ENCODE measurements at regions not wholly inside any gene's neighbourhood (a gene's known extent, or its start where the extent isn't known, plus 50 kb on each side); places are given as distances from the start of the nearest gene placed in this dataset.

- no peak for DNase-seq
Measured at GRCh38 chr15:96093063-96093462, 237.4 kb upstream of the NR2F2 start.

GRCh38 chr15:96097661-96098060 lies 232.8 kb upstream of the NR2F2 start:
- no peak for DNase-seq

DNA sequence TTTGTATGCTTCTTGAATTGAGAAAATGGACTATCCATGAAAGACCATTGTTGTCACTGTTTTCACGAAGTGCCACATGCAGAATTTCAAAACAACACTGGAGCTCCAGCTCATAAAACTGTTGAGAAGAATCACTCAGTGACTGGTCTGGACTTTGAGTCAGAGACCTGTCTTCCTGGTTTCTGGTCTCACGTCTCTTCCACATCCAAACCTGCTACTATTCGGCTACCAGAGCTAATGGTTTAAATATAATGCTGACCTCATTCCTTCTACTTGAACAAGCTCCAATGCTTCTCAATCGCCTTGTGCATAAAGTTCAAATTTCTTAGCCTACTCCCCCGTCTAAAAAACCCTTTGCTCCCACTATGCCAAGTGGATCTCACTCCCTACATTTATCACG lies 227.9 kb upstream of the NR2F2 start:
- DNase-seq: no peak

GRCh38 chr15:96106181-96106580 lies 224.3 kb upstream of the NR2F2 start:
- no peak for DNase-seq

GRCh38 chr15:96106628-96107027 lies 223.9 kb upstream of the NR2F2 start:
- DNase-seq: no peak

DNA sequence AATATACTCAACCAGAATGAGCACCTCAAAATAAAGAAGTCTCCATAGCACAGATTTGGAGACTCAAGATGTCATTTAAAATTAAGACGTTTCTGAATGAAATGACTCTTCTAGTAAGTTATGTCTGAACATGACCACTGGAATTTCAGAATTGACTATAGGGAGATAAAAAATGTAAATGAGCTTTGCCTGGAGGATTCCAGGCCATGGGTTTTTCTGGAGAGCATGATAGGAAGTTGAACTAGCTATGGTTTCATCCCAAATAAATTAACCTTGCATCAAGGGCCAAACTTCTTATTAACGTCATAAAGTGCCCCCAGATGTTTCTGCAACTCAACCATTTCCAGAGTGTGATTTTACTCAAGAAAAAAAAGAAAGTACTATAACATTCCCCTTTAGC lies 222.6 kb upstream of the NR2F2 start:
- DNase-seq: no peak

- no peak for DNase-seq
Measured at GRCh38 chr15:96108405-96108804, 222.1 kb upstream of the NR2F2 start.

- DNase-seq: no peak
Measured at GRCh38 chr15:96109820-96110219, 220.7 kb upstream of the NR2F2 start.

DNA sequence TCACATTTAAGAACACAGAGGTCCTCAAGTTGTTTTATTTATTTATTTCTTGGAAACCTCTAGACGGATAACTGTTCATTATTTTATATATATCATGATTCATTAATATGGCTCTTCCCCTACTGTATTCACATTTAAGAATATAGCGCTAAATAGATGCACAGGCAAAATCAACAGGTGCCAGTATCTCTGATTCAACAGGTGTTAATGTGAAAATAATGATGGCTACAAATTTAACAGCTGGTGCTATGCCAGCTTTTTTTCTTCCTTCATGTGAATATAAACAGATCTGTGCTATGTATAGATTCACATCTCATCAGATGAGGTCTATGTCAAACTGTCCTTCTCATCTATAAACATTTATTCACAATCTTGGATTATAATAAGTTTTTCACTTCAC lies 218.5 kb upstream of the NR2F2 start:
- no peak for DNase-seq

- DNase-seq: no peak
Measured at GRCh38 chr15:96115642-96116041, 214.9 kb upstream of the NR2F2 start.

DNA sequence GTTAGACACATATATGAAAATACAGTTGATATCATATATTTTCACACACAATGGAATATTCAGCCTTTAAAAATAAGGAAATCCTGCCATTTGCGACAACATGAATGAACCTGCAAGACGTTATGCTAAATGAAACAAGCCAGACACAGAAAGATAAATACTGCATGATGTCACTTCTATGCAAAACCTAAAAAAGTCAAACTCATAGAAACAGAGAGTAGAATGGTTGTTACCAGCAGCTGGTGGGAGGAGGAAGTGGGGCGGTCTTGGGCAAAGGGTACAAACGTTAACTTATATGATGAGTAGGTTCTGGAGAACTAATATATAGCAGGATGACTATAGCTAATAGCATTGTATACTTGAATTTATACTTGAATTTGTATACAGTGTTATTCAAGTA lies 213.2 kb upstream of the NR2F2 start:
- DNase-seq: no peak

DNA sequence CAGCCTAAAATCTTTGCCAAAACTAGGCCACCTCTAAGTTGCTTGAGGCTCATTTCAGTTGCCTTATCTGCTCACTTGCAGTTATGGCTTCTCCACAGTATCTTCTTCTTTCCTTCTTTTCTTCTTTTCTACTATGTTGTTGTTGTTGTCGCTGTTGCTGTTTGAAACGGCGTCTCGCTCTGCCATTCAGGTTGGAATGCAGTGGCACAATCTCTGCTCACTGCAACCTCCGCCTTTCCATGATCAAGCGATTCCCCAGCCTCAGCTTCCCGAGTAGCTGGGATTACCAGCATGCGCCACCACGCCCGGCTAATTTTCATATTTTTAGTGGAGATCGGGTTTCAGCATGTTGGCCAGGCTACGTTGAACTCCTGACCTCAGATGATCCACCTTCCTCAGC lies 210.8 kb upstream of the NR2F2 start:
- DNase-seq: no peak

- no peak for DNase-seq
Measured at GRCh38 chr15:96121086-96121920, 209.2 kb upstream of the NR2F2 start.

GRCh38 chr15:96122077-96123027 lies 208.1 kb upstream of the NR2F2 start:
- DNase-seq: no peak

- DNase-seq: no peak
Measured at GRCh38 chr15:96123028-96123400, 207.5 kb upstream of the NR2F2 start.

- no peak for DNase-seq
Measured at GRCh38 chr15:96123630-96124187, 206.8 kb upstream of the NR2F2 start.

- DNase-seq: no peak
Measured at GRCh38 chr15:96124436-96124835, 206.1 kb upstream of the NR2F2 start.

GRCh38 chr15:96125721-96126415 lies 204.6 kb upstream of the NR2F2 start:
- DNase-seq: no peak

DNA sequence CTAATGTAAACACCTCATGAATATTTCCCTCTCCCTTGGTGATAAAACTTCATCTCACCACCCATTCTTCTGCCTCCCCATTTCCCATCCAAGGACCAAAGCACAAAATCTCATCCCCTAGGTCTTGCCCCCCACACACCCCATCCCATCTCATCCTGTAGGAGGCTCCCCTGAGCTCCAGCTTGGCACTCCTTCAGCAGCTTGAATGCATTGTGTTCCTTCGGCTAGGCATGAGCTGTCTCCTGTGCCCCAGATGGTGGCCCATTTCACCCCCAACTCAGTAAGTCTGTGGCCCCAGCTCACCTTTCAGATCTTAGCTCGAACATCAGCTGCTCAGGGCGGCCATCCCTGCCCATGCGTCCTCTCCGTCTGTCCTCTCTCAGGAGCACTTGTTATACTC lies 203.6 kb upstream of the NR2F2 start:
- DNase-seq: no peak

DNA sequence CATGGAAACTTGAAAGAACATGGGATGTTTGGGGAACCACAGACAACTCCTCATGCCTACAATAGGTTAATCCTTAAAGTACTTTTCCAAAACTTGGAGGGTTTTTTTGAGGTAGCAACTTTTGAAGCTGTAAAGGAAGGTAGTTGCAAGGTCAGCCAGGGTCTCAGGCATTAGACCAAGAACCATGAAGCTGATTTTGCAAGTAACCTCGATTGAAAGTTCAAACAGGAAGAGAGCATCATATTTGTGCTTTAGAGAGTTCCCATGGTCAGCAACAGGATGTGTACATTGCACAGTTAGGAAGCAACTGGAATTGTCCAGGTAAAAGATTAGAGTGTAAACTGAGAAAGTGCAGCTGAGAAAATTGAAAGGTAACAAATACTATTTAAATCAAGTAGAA lies 199.8 kb upstream of the NR2F2 start:
- no peak for DNase-seq

DNA sequence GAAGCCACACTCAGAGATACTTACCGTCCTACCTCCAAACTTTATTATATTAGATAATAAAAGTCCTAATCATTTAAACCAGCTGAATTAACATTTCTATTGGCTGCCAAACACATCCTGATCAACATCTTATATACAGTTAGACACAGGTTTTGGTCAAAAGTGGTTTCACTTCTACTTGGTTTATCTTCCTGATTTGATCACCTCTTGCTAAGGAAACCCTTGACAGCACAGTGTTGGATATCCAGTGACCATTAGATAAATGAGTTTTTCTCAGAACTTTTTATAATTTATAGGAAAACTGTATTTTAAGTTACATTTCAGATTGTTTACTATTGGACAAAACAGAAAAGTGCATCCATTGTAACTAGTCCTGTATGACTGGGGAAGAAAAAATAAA lies 198.4 kb upstream of the NR2F2 start:
- DNase-seq: no peak

DNA sequence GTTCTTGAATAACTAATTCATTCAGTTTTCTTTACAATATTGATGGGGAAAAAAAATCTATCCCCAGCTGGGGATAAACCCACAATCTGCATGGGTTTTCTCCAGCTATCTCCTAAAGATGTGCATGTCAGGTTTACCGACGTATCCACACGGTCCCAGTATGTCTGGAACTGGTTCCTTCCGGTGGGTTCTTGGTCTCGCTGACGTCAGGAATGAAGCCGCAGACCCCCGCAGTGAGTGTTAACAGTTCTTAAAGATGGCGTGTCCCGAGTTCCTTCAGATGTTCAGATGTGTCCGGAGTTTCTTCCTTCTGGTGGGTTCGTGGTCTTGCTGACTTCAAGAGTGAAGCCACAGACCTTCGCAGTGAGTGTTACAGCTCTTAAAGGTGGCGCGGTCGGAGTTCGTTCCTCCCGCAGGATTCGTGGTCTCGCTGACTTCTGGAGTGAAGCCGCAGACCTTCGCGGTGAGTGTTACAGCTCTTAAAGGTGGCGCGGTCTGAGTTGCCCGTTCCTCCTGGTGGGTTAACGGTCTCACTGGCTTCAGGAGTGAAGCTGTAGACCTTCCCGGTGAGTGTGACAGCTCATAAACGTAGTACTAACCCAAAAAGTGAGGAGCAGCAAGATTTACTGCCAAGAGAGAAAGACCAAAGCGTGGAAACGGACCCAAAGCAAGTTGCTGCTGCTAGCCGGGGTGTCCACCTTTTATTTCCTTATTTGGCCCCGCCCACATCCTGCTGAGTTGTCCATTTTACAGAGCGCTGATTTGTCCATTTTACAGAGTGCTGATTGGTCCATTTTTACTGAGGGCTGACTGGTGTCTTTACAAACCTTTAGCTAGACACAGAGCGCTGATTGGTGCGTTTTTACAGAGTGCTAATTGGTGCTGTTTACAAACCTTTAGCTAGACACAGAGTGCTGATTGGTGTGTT lies 195.1 kb upstream of the NR2F2 start:
- no peak for DNase-seq
